Eye (tissue), 1 donor: ENCODE measurements at regions not wholly inside any gene's neighbourhood (a gene's known extent, or its start where the extent isn't known, plus 50 kb on each side); places are given as distances from the start of the nearest gene placed in this dataset.
A peak's percentile ranks its signal among the peaks of the same experiment; 100 is the strongest.
"Not testable (repeated sequence)": the region's sequence is repeated elsewhere in the genome, so short reads cannot be mapped to it uniquely, and the experiment has no call there.

Experiments
- DNase-seq: peaks from one replicate; pipeline ENCODE4 v3.0.0-alpha.2; 2015

DNA sequence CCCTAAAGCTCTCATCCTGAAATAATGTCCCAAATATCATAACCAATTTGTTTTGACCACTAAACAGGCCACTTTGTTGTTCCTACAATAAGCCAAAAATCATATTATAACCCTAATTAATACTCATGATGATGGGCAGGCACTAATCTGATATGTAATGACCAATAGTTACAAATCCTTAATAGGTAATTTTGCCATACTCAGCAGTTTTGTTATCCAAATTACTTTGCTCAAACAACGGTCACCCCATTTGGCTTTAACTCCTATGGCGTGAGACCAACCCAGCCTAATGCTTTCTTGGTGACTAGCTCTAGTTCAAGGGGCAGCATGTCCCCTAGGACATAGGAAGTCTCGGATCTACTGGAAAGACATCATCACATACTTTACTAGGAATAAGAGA is 123.2 kb upstream of the ID4 start:
- no peak for DNase-seq

DNA sequence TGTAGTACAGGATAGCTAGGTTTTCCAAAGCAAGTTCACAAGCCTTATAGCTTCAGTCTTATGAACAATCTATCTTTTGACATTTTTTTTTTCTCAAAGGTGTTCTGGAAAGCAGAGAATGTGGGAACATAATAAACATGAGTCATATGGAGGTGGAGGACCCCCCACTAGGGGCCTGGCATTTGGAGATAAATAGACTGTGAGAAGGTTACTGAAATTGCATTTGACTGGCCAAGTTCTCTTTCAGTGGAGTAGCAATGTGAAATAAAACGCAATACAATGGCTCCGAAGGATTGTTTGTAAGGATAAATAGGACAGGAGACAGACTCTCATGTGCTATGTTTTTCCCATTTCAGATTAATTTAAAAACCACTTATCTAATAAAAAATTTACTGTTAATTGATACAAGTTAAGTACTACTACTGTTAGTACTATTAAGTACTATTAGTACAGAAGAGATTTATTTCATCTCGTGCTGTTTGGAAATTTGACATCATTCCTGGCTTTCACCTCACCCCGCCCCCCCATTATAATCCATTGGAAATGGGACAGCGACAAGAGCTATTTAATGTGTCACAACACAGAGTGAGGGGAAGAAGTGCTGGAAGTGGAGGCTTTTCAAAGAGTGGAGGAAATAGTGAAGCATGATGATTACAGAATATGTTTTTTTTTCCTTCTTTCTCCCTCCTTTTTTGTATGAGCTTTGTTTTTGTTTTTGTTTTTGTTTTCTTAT is 122.6 kb upstream of the ID4 start:
- DNase-seq: no peak

DNA sequence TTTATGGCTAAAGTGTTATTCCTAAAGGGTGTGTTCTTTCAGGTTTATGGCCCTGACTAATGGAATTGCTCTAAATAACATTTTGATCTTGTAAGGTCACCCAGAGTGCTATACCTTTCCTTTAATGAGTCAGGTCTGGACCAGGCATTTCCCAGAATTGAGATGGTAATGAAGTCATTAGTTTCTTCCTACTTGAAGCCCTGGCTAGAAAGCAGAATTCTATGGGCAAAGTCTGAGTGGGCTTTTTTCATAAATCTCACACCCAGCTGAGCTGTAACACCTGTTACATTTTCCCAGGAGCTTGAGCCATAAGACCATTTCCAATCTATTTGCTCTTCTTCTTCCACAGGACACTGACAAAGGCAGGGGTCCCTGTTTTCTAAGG is 122.0 kb upstream of the ID4 start:
- DNase-seq: no peak

DNA sequence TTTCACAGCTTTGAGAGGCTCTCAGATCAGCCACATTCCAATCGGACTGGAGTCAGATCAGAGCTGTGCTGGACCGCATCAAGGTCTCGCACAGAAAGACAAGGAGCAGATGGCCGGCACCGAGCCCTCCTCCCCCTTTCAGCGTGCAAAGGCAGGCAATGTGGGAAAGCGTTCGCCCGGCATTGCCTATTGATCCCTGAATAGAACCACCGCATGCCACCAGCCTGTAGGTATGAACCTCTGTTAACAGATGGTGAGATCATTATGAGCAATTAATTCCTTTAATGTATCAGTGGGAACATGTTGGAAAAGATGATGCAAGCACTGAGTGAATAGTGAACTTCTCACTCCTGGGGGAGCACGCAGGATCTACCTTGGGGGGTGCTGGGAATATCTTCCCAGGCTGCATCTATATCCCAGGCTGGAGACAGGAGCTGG is 117.5 kb upstream of the ID4 start:
- DNase-seq: peak; percentile 80

DNA sequence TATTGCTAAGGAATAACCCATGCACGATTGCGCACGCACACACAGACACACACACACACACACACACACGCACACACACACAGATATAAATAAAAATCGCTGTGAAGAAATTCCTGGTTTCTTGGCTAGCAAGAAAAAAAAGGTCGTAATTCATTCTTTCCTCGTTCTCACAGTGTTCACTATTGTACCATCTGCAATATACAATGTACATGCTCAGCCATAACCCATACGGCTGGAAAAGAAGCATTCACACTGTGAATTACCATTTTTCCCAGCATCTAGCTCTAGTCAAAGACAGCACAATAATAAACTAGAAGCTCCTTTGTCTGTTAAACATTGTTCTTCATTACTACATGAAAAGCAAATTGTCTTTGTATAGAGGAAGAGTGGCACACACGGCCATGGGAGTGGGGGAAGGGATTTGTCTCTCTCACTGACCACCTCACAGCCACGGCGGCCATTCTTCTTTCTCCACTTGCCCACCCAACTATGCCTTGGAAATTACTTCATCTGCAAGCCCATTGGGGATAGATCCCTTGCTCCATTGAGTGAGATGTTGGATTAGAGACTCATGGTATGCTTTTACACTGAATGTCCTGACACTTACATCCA is 115.3 kb upstream of the ID4 start:
- DNase-seq: no peak

DNA sequence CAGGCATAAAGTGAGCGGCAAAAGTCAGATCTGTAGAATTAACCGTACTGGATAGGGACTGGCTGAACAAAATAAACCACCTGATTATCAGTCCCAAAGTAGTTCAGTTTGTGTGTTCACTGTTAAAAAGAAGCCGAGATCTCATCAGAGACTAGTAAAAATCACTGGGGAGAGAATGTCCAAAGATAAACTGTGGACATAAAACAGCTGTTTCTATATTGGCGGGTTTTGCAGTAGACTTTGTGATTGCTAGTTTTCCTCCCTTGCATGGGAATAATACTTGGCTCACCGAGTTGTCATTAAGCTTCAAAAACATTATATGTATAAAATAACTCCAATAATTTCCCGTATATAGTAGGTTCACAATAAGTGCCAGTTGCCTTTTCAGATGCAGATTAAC is 114.2 kb upstream of the ID4 start:
- DNase-seq: no peak

DNA sequence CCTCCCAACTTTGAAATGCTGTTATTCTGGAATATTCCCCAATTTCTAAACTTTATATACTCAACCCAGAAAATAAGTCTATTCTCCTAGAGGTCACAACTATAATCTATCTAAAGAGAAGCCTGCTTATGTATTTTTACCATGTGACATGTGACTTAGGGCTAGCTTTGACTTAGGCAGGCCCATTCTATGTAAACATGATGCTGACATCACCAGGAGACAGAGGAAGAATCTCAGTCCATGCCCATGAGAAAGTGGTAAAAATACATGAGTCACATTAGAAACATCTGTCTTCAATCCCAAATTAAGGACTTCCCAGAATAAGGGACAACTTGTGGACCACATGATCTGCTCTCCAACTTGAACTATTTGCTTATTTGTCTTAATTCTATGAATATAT is 113.6 kb upstream of the ID4 start:
- no peak for DNase-seq

DNA sequence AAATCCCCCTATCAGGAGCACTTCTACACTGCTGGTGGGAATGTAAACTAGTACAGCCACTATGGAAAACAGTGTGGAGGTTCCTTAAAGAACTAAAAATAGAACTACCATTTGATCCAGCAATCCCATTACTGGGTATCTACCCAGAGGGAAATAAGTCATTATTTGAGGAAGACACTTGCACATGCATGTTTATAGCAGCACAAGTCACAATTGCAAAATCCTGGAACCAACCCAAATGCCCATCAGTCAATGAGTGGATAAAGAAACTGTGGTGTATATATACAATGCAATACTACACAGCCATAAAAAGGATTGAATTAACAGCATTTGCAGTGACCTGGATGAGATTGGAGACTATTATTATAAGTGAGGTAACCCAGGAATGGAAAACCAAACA is 111.7 kb upstream of the ID4 start:
- DNase-seq: not testable (repeated sequence)

DNA sequence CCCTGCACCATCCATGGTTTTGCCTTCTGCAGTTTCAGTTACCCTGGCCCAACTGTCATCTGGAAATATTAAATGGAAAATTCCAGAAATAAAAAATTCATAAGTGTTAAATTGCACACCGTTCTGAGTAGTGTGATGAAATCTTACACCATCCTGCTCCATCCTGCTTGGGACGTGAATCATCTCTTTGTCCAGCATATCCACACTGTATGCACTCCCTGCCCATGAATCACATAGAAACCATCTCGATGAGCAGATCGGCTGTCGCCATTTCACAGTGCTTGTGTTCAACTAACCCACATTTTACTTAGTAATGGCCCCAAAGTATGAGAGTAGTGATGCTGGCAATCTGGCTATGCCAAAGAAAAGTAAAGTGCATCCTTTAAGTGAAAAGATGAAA is 105.9 kb upstream of the ID4 start:
- no peak for DNase-seq

DNA sequence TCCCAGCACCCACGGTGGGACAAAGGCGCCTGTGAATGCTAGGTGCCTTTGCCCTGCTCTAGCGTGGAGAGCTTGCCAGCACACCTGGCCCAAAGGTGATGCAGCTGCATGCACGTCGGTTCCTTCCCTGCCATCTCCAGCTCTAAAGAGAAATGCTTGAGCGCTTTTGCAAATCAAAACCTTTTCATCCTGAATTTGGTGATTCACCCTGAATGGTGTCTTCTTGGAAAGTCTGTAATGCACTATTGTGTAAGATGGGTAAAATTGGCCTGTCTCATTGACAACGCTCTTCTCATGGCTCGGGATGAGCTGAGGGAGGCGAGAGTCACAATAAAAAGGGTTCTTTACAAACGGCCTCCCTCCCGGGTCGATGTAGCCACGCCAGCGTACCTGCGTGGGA is 103.1 kb upstream of the ID4 start:
- no peak for DNase-seq

DNA sequence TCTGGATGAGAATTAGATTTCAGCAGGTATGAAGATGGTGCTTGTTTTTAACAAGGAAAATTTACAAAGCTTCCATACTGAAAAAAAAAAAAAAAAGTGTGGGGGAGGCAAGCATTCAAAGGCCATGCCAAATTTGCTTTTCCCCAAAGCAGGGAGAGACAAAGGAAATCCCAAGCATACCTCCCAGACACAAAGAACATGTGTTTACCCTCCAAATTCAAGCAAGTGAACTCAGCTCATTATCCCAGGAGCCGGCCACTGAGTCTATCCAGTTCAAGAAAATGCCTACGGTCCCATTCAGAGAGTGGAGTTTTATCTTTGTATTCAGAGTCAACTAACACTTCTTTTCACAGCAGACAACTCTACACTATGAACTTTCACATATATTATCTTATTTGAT is 102.7 kb upstream of the ID4 start:
- DNase-seq: no peak

DNA sequence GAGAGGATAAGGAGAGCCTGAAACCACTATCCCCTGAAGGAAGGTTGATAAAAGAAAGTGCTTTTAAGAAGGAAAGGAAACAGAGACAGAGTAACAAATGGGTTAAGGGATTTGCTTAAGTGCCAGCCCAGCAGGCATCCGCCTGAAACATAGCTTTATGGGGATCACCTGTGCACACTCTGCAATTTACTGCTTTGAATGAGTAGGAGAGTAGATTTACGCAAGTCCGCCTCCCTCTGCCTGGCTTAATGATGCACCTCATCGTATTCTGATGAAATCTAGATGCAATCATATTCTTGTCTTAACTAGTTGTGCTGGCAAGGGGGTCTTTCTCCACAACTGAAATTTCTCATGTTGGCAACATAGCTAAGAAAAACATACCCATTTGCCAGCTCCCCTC is 101.1 kb upstream of the ID4 start:
- DNase-seq: no peak

DNA sequence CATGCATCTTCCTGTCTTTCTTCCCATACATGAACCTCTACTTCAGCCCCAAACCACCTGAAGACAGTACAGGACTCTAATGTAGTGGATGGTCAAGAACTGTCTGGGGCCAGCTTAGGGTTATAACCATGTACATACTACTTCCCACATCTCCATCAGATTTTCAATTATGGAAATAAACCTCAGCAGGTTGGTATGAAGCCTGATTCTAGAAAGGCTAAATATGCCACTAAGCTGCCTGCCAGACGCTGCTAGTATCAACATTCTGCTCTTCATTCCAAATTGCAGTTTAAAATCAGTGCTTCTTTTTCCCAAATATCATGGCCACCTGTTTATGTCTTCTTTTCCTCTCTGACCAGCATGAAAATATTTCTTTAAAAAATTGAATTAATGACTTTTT is 99.2 kb upstream of the ID4 start:
- DNase-seq: no peak

DNA sequence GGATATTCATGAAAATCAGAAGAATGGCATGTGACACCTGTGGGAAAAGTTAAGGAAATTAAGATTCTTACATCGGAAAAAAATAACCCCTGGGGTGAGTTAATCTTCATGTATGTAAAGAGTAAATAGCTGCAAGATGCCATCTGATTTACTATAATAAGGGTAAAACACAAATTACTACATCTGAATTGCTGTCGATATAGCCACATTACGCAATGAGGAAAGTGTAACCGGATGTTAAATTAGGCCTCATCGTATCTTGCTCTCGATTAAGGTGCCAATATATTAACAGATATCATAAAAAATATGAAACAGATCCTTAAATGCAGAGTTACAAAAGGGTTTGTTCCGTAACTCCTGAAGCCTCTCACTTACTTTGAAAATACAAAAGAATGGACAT is 87.4 kb upstream of the ID4 start:
- DNase-seq: no peak

DNA sequence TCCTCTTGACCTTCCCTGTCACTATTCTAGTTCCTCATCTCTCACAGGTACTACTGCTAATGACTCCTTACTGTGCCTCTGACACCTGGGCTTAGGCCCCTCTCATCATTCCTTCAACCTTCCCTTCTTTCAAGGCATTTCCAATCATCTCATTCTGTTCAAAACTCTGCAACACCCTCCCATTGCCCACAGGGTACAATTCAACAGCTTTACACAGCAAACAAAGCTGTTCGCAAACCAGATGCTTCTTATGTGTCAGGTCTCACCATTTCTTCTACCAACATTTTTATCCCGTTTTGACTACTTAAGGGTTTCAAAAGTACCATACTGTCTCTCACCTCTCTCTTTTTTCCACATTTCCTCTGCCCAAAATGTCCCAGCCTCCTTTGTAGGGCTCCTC is 84.4 kb upstream of the ID4 start:
- DNase-seq: no peak

DNA sequence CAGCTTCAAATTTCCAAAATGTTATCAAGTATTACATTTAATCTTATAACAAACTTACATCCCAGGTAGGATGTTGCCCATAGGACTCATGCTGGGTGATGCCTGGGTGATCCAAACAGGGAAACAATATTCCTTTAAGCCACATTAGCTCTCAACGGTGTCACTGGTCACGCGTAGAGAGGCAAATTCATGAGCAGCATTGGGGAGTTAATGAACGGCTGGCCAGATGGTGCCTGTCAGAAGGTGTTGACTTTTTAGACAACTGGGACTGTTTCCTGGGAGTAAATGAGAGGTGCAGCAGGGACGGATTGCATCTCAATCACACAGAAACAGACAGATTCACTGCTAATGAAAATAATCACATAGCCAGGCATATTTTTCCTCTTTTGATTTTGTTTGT is 83.3 kb upstream of the ID4 start:
- DNase-seq: peak; percentile 66

DNA sequence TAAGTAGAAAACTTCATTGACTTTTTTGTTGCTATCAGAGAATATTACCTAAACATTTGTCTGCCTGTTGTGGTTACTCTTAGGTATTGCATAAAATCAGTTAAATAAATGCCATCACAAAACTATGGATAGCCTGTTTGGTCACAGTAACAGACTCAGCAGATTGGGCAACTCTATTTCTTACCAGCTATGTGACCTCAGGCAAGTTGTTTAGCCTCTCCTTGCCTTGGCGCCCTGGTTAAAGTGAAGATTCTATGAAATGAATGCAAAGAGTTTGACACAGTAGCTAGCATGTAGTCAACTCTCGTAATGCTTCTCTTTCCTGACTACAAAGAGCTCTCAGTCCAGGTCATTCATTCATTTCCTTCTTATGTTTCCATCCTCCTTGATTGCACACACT is 82.5 kb upstream of the ID4 start:
- DNase-seq: no peak

DNA sequence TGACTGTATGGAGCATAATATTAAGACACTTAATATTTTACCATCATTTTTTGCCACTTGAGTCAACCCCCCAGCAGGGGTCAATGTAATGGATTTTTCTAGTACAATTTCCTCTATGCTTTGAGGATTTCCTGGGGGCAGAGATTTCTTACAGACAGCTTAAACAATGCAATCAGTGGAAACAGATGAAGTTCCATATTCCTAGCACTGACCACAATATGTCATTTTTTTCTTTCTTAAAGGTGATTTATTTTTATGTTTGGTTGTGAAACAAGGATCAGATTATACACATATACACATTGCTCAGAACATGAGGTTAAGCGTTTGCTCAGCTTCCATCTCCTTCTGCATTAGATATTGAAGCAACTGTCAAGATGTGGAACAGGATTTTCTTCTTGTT is 82.0 kb upstream of the ID4 start:
- DNase-seq: no peak

DNA sequence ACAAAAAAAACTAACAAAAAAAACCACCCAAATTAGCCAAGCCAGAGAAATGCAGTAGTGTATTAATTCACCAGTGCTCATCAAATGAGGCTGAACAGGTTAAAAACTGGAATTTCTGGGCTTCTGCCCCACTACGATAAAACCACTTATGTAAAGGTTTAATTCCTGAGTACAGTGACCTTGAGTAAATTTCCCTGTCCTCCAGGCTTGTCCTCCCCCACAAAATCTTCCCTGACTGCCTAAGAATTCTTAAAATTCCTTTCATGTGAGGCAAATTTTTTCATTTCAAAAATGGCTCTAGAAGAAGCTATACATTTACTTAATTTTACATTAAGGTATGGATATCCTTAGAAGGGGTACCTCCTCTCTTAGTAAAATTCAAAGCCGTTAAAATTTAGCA is 80.1 kb upstream of the ID4 start:
- no peak for DNase-seq

DNA sequence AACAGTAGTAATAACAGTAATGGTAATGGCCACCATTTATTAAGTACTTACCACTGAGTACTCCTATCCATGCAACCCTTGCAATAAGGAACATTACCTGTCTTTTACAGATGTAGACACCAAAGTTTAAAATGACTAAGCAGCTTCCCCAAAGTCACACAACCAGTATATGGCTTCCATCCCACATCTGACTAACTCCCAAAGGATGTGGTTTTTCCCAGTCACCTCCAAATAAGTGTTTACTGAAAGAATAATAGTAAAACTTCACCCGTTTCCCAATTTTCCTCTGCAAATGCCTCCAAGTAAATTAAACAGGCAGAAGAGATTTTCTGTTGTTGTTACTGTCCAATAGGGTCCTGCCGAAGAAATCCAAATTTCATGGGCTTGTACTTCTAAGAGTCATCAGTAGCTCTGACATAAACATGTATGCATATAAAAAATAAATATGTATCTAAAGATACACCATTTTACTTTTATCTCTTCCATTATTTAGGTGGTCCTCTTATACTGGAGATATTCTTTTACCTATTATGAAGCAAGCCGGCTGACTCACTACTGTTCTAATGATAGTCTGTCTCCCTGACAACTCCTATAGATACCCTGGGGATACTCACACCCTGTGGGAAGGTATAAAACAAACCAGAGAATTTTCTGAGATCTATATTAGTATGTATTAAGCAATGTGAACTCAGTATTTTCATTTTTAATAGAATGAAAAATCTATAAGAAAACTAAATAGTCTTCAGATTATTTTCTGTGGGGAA is 77.9 kb upstream of the ID4 start:
- DNase-seq: no peak

DNA sequence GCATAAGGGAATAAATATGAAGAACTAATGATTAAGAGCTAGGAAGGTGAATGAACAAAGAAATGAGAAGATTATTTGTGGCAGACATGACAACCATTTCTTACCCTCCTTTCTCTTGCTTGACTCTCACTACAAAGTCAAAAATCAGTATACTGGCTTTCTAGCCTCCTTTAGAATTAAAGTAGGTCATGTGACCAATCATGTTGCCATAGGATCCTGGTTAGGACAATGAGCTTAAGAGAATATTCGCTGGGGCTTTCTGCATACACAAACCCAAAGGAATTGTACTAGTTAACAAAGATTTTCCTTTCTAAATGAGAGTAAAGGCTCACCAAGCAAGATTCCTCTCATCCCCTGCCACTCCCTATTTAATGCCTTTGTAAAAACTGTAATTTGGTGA is 76.0 kb upstream of the ID4 start:
- DNase-seq: no peak

DNA sequence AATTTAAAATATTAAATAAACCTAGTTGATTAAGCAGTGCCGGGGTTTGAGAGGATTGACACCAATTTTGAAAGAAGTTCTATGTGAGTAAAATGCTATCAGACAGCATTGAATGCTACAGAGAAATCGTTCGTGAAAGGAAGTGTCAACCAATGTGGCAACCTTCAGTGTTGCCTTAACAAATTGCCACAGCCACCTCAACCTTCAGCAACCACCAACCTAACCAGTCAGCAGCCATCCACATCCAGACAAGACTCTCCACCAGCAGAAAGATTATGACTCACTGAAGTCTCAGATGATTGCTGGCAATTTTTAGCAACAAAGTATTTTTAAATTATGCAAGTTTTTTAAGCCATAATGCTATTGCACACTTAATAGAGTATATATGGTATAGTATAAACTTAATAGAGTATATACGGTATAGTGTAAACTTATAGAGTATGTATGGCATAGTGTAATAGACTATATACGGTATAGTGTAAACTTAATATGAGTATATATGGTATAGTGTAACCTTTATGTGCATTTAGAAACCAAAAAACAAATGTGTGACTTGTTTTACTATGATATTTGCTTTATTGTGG is 65.3 kb upstream of the ID4 start:
- DNase-seq: no peak

DNA sequence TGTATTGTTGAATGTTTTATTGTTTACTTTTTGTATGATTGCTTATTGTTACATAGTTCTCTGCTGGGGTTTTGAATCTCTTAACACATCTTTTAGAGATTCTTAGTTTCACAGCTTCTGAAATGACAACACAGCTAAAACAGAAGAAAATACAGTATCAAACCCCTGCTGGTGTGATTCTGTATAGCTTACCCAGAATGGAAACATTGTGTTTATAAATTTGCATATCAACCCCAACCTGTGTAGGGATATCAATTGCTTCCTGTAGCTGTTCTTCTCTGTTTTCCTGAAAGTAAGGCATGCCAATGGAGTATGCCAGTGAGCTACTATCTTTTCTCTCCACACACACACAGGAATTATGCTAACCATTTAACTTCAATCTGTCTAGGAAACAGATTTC is 64.3 kb upstream of the ID4 start:
- DNase-seq: no peak

DNA sequence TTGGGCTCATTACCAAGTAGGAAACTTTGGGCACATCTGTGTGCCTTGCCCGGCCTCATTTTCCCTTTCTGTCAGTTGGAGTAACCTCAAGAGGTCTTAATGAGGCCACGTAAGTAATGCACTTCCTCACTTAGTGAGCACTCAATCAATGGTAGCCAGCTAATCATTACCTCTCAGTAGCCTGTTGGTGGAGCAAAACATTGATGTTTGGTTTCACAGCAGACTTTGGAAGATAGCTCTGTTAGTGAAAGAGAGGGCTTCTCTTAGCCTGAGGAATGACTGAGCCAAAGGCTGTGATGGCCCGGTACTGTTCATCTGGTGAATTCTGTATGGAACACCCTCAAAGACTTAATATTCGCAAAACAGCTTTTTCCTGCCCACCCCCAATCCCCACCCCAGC is 55.9 kb upstream of the ID4 start:
- no peak for DNase-seq
